Neutrophil (primary cell): ENCODE measurements at regions not wholly inside any gene's neighbourhood (a gene's known extent, or its start where the extent isn't known, plus 50 kb on each side); places are given as distances from the start of the nearest gene placed in this dataset.

Experiments
- H3K27ac ChIP-seq: fragments of 200-600 bp; sonication (generic); 2 replicates; pipeline ENCODE4 v1.5.1; 2016; ENCODE audit warnings: mild to moderate bottlenecking, moderate library complexity
- H3K27me3 ChIP-seq: fragments of 200-600 bp; sonication (generic); 2 replicates; pipeline ENCODE4 v1.6.0; 2016; ENCODE audit warnings: mild to moderate bottlenecking
- H3K36me3 ChIP-seq: fragments of 200-600 bp; sonication (generic); 2 replicates; pipeline ENCODE4 v1.5.1; 2017
- H3K4me1 ChIP-seq, 2 experiments: fragments of 200-600 bp in 1 of 2; sonication (generic) in 1 of 2; 1 replicate in 1 of 2; 2 replicates in 1 of 2; pipeline versions ENCODE4 v1.5.1 to v1.6.1; 2013 to 2016; ENCODE audit warnings: low read depth in 1 of 2, low read length in 1 of 2, mild to moderate bottlenecking in 1 of 2, moderate library complexity in 1 of 2; ENCODE audit not compliant: control insufficient read depth in 1 of 2, insufficient read depth in 1 of 2
- H3K4me3 ChIP-seq, 2 experiments: fragments of 200-600 bp in 1 of 2; sonication (generic) in 1 of 2; 1 replicate in 1 of 2; 2 replicates in 1 of 2; pipeline ENCODE4 v1.5.1; 2013 to 2016; ENCODE audit warnings: low read depth in 1 of 2, low read length in 1 of 2, mild to moderate bottlenecking in 1 of 2, moderate library complexity in 1 of 2
- H3K9me3 ChIP-seq: fragments of 200-600 bp; sonication (generic); 2 replicates; pipeline ENCODE4 v1.5.1; 2016
- CTCF ChIP-seq: fragments of 200-600 bp; sonication (generic); IDR thresholded peaks from 2 replicates; pipeline ENCODE4 v1.5.1; 2016; ENCODE audit warnings: antibody characterized with exemption

- no peak for TF ChIP-seq CTCF
- Histone ChIP-seq H3K27ac (no peak overlapping the region), H3K27me3 (no peaks in the 10 kb centered on the region), H3K36me3 (no peaks in the 10 kb centered on the region), H3K4me3 (no peak overlapping the region), H3K4me1 (no peaks in the 10 kb centered on the region), H3K9me3 (no peaks in the 10 kb centered on the region)
Measured at GRCh38 chr5:117568622-117569021, 994.0 kb upstream of the SEMA6A start.

- no peak for TF ChIP-seq CTCF
Measured at GRCh38 chr5:117568126-117568525, 993.5 kb upstream of the SEMA6A start.

GRCh38 chr5:117562647-117563046 is 988.0 kb upstream of the SEMA6A start:
- no peak overlapping the region for H3K4me3 ChIP-seq
- no peak overlapping the region for H3K27ac ChIP-seq
- no peaks in the 10 kb centered on the region for H3K36me3 ChIP-seq
- H3K9me3 ChIP-seq: no peaks in the 10 kb centered on the region
- TF ChIP-seq CTCF: no peak
- H3K4me1 ChIP-seq: no peaks in the 10 kb centered on the region
- no peaks in the 10 kb centered on the region for H3K27me3 ChIP-seq

More at GRCh38 chr5:117568126-117568525, 993.5 kb upstream of the SEMA6A start:
- H3K9me3 ChIP-seq: no peaks in the 10 kb centered on the region
- H3K27ac ChIP-seq: no peak overlapping the region
- no peaks in the 10 kb centered on the region for H3K36me3 ChIP-seq
- no peaks in the 10 kb centered on the region for H3K4me1 ChIP-seq
- H3K4me3 ChIP-seq: no peak overlapping the region
- H3K27me3 ChIP-seq: no peaks in the 10 kb centered on the region

GRCh38 chr5:117561531-117561930 is 986.9 kb upstream of the SEMA6A start:
- Histone ChIP-seq H3K27ac (no peak overlapping the region), H3K4me3 (no peak overlapping the region), H3K9me3 (no peaks in the 10 kb centered on the region), H3K27me3 (no peaks in the 10 kb centered on the region), H3K36me3 (no peaks in the 10 kb centered on the region), H3K4me1 (no peaks in the 10 kb centered on the region)
- no peak for TF ChIP-seq CTCF

GRCh38 chr5:117559005-117559844 is 984.6 kb upstream of the SEMA6A start:
- Histone ChIP-seq H3K9me3 (no peaks in the 10 kb centered on the region), H3K27ac (no peak overlapping the region)
- TF ChIP-seq CTCF: no peak

More at GRCh38 chr5:117559005-117559844, 984.6 kb upstream of the SEMA6A start:
- Histone ChIP-seq H3K36me3 (no peaks in the 10 kb centered on the region), H3K27me3 (no peaks in the 10 kb centered on the region), H3K4me3 (no peak overlapping the region), H3K4me1 (no peaks in the 10 kb centered on the region)
